ENCODE measurements at regions not wholly inside any gene's neighbourhood (a gene's known extent, or its start where the extent isn't known, plus 50 kb on each side); places are given as distances from the start of the nearest gene placed in this dataset.

DNA sequence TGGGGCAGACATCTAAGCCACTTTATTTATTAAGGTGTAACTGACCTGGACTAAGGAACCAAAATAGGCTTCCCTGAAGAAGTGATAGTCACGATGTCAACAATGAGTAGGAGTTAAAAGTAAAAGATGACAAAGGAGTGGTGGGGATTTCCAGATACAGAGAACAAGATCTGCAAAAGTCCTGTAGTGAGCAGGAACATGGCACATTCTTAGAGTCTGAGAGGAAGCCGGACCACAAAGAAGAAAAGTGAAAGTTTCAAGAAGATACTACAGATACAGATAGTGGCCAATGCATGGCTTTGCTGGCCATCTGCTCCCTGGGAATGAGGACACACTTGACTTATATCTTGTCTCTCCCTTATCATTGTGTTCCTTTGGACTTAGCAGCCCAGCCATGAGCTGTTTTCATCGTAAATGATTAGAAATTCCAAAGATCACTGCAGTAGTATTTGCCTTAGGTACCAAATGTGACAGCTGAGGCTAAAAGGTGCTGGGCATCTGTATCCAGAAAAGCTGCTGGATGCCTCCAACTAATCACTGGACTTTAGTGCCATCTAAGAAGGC lies 302.4 kb upstream of the NR5A2 start:
- DNase-seq: no peak

GRCh38 chr1:199727682-199728081 lies 299.8 kb upstream of the NR5A2 start:
- DNase-seq: no peak

DNA sequence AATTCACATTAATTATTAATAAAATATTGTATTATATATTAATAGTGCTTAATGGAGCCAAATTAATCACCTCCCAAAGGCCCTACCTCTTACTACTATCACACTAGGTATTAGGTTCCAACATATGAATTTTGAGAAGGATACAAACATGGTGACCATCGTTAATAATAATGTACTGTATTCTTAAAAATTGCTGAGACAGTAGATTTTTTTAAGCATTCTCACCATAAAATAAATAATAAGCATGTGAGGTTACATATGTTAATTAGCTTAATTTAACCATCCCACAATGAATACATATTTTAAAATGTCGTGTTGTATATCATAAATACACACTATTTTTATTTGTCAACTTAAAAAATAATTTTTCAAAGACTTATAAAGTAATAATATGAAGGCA lies 299.2 kb upstream of the NR5A2 start:
- no peak for DNase-seq

DNA sequence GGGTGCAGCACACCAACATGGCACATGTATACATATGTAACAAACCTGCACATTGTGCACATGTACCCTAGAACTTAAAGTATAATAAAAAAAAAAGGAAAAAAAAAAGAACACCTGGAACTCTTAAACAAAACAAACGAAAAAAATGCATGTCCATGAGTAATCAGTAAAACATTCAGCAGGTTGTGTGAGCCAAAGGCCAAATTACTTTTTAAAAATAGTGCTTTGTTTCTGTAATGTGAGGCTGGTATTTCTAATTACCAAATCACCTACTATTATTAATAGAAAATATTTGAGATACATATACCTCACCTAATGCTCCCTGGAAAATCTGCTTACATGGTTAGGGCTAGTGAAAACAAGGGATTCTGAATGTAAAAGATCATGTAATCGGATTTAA lies 294.4 kb upstream of the NR5A2 start:
- no peak for DNase-seq

DNA sequence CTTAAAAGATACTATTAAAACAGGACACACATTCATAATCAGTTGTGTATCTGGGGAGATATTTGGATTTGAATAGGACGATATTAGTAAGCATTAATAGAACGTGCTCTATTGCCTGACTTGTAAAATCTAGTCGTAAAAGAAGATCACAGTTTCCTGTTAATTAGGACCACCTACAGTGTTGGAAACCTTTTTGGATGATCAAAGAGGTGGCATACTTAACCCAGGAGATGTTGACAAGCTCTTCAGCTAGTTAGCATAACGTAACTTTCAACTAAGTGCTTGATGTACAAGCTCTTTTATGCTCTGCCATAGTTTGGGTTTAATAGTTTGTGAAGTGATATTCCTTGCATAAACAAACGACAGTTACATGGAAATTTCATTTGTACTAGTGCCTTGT lies 293.3 kb upstream of the NR5A2 start:
- no peak for DNase-seq

GRCh38 chr1:199735660-199736059 lies 291.9 kb upstream of the NR5A2 start:
- no peak for DNase-seq

DNA sequence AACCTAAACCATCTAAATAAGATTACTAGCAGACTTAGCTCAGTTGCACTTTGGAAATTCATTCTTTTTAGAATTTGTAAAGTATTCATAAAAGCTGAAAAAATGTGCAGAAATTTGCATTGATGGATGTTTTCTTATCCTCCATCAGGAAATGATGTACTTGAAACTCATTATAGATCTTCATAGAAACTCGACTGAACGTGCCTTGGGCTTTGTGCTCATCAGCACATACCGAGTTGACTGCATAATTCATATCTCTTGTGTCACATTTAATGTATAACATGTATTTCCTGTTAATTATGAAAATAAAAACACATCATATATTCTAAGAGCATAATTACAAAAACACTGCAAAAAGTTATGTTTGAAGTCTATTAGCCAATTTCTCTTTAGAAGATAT lies 290.9 kb upstream of the NR5A2 start:
- no peak for DNase-seq

DNA sequence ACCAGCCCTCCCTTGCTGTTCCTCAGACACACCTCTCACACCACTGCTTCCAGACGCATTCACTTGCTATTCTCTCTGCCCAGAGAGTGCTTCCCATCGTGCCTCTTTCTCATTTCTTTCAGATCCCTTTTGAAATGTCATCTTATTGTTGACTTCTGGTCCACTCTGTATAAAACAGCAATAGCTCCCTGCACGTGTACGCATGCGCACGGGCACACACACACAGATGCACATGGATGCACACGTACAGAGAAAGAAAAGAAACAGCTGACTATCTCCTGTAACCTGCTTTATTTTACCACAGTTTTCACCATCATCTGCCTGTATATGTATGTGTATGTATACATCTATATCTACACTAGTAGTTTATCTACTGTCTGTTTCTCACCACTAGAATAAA lies 285.9 kb upstream of the NR5A2 start:
- no peak for DNase-seq

- no peak for DNase-seq
These were observed 285.0 kb upstream of the NR5A2 start for GRCh38 chr1:199742547-199742946.

DNA sequence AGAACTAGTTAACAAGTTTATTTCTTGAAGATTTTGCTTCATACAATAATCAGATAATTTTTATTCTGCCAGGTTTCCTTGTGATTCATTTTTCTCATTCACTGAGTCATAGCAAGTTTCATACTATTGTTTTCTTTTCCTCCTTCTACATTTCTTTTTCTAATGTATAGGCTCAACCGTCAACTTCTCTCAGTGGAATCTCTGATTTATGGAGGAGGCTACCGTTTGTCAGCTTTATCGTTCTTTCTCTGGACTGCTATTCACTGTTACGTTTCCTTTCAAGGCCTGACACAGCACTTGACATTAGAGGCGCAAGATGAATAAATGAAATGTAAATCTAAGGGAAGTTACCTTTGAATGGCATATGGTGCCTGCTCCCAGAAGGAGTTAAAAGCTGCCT lies 284.3 kb upstream of the NR5A2 start:
- no peak for DNase-seq

GRCh38 chr1:199746666-199747384 lies 280.7 kb upstream of the NR5A2 start:
- no peak for DNase-seq

- DNase-seq: no peak
These were observed 279.5 kb upstream of the NR5A2 start for GRCh38 chr1:199747984-199748383.

- no peak for DNase-seq
These were observed 276.0 kb upstream of the NR5A2 start for GRCh38 chr1:199751506-199751905.

DNA sequence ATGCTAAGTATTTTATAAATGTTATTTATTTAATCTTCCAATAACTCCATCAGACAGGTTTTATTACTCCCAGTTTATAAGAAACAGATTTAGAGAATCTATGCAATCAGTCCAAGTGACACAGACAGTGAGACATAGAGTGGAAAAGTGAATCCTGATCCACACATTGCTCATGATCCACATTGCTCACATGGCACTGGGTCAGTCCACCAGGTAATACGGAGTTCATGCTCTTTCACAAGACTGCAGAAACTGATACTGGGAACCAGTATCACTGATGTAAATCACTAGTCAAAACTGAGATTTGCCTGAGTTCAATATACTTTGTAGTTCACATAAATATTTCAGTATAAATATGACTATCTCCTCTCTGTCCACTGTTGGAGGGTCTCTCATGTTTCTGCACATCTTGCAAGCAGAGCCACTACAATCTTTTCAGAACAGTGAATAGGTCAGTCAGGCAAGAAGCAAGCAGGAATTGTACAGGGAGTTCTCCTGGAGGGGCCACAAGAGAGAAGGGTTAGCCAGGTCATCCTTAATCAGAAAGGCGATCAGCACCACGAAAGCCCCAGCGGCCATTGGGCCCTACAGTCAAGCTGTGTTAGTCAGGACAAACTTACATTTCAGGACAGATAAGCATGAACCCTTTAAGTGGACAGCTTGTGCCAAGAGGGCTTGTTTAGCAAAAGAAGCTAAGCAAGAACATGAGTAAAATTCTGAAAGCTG lies 275.4 kb upstream of the NR5A2 start:
- no peak for DNase-seq

DNA sequence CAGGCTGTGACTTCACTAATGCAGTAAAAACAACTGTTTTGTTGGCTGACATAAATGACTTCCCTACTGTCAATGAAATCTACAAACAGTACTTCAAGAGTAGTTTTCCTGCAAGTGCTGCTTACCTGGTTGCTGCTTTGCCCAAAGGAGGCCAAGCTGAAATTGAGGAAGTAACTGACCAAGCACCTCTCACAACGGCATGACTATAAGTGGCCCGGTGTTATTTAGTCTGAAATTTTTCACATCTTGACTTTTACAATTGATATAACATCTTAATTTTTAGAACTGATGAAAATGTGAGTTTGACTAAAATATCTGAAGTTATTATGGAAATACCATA lies 274.9 kb upstream of the NR5A2 start:
- no peak for DNase-seq

DNA sequence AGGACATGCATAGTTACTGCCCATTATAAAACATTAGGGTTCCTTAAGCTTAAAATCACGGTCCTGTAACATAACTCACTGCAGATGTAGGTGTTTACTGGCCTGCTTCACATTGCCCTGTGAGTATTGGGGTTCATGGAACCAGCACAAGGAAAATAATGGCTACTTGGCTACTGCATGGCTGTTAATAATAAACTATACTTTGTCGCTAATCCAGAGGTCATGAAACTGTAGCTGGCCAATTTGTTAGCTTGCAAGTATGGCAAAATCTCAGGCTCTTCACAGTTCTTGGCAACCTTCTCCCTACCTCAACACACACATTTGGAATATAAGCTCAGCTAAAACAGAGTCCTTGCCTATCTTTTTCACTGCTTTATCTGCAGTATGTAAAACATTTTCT lies 274.0 kb upstream of the NR5A2 start:
- DNase-seq: no peak

DNA sequence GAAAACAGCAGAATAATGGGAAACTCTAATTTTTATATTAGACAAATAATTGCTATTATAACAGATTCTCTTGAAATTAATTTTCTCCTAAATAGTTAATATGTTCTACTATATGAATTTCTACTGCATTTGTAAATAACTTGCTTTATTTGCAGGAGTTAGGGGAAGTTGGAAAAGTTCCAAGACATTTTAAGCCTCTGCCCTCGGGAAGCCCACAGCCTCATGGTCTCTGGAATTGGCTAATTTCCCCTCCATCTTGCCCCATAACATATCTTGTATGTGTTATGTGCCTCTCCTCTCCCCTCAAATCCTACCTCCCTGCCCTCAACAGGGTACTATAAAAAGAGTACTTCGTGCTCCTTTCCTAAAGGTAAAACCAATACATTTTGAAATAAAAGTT lies 271.4 kb upstream of the NR5A2 start:
- no peak for DNase-seq

GRCh38 chr1:199758626-199759255 lies 268.8 kb upstream of the NR5A2 start:
- no peak for DNase-seq

GRCh38 chr1:199759268-199759730 lies 268.2 kb upstream of the NR5A2 start:
- no peak for DNase-seq

DNA sequence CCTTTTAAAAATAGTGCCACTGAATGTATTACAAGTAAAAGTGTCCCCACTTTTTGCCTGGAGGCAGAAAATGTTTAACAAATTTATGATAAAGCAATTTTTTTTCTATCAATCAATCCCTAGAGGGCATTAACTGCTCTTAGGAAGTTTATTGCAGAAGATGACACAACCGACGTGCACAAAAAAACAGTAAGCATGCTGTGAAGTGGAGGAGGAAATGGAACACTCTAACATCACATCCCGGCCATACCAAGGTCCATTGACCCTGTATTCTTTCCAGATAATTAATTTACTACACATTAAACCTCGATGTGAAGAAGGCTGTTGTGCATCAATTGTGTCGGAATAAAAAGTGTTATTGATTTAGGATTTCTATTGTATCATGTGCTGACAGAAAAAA lies 264.9 kb upstream of the NR5A2 start:
- DNase-seq: no peak

DNA sequence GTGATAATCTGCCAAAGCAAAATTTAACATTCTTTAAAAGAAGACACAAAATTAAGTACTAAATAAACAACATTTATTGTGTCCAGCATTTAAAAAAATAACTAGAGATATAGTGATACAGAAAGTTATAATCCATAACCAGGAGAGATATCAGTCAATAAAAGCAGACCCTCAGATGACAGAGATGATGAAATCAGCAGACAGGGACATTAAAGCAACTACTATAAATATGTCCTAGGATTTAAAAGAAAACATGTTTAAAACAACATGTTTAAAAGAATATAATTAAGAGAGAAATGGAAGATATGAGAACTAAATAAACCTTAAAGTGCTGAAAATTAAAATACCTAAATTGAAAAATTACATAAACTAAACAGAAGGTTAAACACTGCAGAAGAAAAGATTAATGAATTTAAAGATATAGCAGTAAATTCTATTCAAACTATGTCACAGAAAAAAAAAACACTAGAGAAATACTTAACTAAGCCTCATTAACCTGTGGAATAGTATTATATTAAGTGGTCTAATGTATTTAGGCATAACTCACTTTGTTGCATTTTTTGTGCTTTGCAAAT lies 261.2 kb upstream of the NR5A2 start:
- DNase-seq: no peak

GRCh38 chr1:199767700-199768099 lies 259.8 kb upstream of the NR5A2 start:
- no peak for DNase-seq

GRCh38 chr1:199774433-199775089 lies 252.9 kb upstream of the NR5A2 start:
- DNase-seq: no peak

Measured in CD4-positive, alpha-beta T cell treated with Interleukin-10 for 1 hour (primary cell).